Hepatocyte (in vitro differentiated cells): ENCODE measurements at regions not wholly inside any gene's neighbourhood (a gene's known extent, or its start where the extent isn't known, plus 50 kb on each side); places are given as distances from the start of the nearest gene placed in this dataset.

ENCODE experiments used
- EZH2phosphoT487 ChIP-seq: fragments of 200-600 bp; sonication (generic); IDR thresholded peaks from one replicate; pipeline ENCODE4 v1.6.1; 2018; ENCODE audit warnings: antibody characterized with exemption, mild to moderate bottlenecking, low read depth, moderate library complexity; ENCODE audit not compliant: unreplicated experiment, severe bottlenecking
- TF ChIP-seq, protein P1 (sequence below): fragments of 200-600 bp; sonication (generic); IDR thresholded peaks from 2 replicates; pipeline ENCODE4 v1.5.1; 2016; ENCODE audit warnings: antibody characterized with exemption, mild to moderate bottlenecking; ENCODE audit not compliant: poor library complexity

- TF ChIP-seq, protein P1, sequence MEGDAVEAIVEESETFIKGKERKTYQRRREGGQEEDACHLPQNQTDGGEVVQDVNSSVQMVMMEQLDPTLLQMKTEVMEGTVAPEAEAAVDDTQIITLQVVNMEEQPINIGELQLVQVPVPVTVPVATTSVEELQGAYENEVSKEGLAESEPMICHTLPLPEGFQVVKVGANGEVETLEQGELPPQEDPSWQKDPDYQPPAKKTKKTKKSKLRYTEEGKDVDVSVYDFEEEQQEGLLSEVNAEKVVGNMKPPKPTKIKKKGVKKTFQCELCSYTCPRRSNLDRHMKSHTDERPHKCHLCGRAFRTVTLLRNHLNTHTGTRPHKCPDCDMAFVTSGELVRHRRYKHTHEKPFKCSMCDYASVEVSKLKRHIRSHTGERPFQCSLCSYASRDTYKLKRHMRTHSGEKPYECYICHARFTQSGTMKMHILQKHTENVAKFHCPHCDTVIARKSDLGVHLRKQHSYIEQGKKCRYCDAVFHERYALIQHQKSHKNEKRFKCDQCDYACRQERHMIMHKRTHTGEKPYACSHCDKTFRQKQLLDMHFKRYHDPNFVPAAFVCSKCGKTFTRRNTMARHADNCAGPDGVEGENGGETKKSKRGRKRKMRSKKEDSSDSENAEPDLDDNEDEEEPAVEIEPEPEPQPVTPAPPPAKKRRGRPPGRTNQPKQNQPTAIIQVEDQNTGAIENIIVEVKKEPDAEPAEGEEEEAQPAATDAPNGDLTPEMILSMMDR = no peak
- TF ChIP-seq EZH2phosphoT487 = no peak
Measured at GRCh38 chr5:136892000-136892399, 526.7 kb upstream of the TRPC7 start.
